NAMALWA (cell line): ENCODE measurements at regions not wholly inside any gene's neighbourhood (a gene's known extent, or its start where the extent isn't known, plus 50 kb on each side); places are given as distances from the start of the nearest gene placed in this dataset.
"Not testable (repeated sequence)": the region's sequence is repeated elsewhere in the genome, so short reads cannot be mapped to it uniquely, and the experiment has no call there.

ENCODE experiments used
- DNase-seq: peaks from one replicate; pipeline ENCODE4 v3.0.0-alpha.2; 2015; ENCODE audit warnings: low spot score

GRCh38 chr7:27032839-27033238, 63.0 kb downstream of the HOXA1 start:
- DNase-seq, result no peak

GRCh38 chr7:27031289-27032172, 64.3 kb downstream of the HOXA1 start:
- DNase-seq, result peak; percentile 59

- no peak for DNase-seq
Measured at GRCh38 chr7:27030393-27031050, 65.3 kb downstream of the HOXA1 start.

GRCh38 chr7:27025270-27025669, 70.5 kb downstream of the HOXA1 start:
- DNase-seq, result no peak

GRCh38 chr7:27010068-27010467, 85.7 kb downstream of the HOXA1 start:
- DNase-seq, result no peak

GRCh38 chr7:27000496-27000895, 95.3 kb downstream of the HOXA1 start:
- no peak for DNase-seq

GRCh38 chr7:26998284-26998683, 97.5 kb downstream of the HOXA1 start:
- not testable (repeated sequence) for DNase-seq

- DNase-seq, result no peak
Measured at GRCh38 chr7:26995666-26996065, 100.1 kb downstream of the HOXA1 start.

- no peak for DNase-seq
Measured at GRCh38 chr7:26993816-26994810, 101.7 kb downstream of the HOXA1 start.

- no peak for DNase-seq
Measured at GRCh38 chr7:26992670-26993069, 103.1 kb downstream of the HOXA1 start.

- no peak for DNase-seq
Measured at GRCh38 chr7:26991796-26992195, 104.0 kb downstream of the HOXA1 start.

- DNase-seq, result no peak
Measured at GRCh38 chr7:26989897-26990670, 105.7 kb downstream of the HOXA1 start.

- no peak for DNase-seq
Measured at GRCh38 chr7:26988836-26989374, 106.9 kb downstream of the HOXA1 start.

GRCh38 chr7:26987338-26987737, 108.5 kb downstream of the HOXA1 start:
- DNase-seq, result no peak

- DNase-seq, result no peak
Measured at GRCh38 chr7:26978146-26978545, 113.8 kb upstream of the SKAP2 start.

GRCh38 chr7:26976840-26977239, 112.5 kb upstream of the SKAP2 start:
- DNase-seq, result no peak

- not testable (repeated sequence) for DNase-seq
Measured at GRCh38 chr7:26971924-26972323, 107.5 kb upstream of the SKAP2 start.

- no peak for DNase-seq
Measured at GRCh38 chr7:26965724-26966123, 101.3 kb upstream of the SKAP2 start.

- DNase-seq, result peak; percentile 56
Measured at GRCh38 chr7:26964156-26964808, 99.9 kb upstream of the SKAP2 start.

- DNase-seq, result no peak
Measured at GRCh38 chr7:26959290-26959689, 94.9 kb upstream of the SKAP2 start.

- DNase-seq, result no peak
Measured at GRCh38 chr7:26958834-26959233, 94.4 kb upstream of the SKAP2 start.
